Smooth muscle cell (in vitro differentiated cells): ENCODE measurements at regions not wholly inside any gene's neighbourhood (a gene's known extent, or its start where the extent isn't known, plus 50 kb on each side); places are given as distances from the start of the nearest gene placed in this dataset.

Experiments
- DNase-seq: peaks from one replicate; lab custom pipeline; 2025; ENCODE audit not compliant: unreplicated experiment; lab: John Stamatoyannopoulos, UW
- H2AFZ ChIP-seq: fragments of 200-600 bp; sonication (generic); 2 replicates; pipeline ENCODE4 v1.6.0; 2016; ENCODE audit warnings: antibody characterized with exemption, low read depth, mild to moderate bottlenecking
- H3F3A ChIP-seq: fragments of 200-600 bp; sonication (generic); 2 replicates; pipeline ENCODE4 v1.6.0; 2017; ENCODE audit warnings: antibody characterized with exemption, low read depth
- H3K27ac ChIP-seq: fragments of 200-600 bp; sonication (generic); 2 replicates; pipeline ENCODE4 v1.5.1; 2016; ENCODE audit warnings: low read depth, mild to moderate bottlenecking
- H3K27me3 ChIP-seq: fragments of 200-600 bp; sonication (generic); 2 replicates; pipeline ENCODE4 v1.6.1; 2016; ENCODE audit warnings: low read depth, mild to moderate bottlenecking
- H3K36me3 ChIP-seq: fragments of 200-600 bp; sonication (generic); 2 replicates; pipeline ENCODE4 v1.5.1; 2016; ENCODE audit warnings: low read depth
- H3K4me1 ChIP-seq: fragments of 200-600 bp; sonication (generic); 2 replicates; pipeline ENCODE4 v1.5.1; 2016; ENCODE audit warnings: low read depth
- H3K4me2 ChIP-seq: fragments of 200-600 bp; sonication (generic); 2 replicates; pipeline ENCODE4 v1.6.0; 2016; ENCODE audit warnings: mild to moderate bottlenecking
- H3K4me3 ChIP-seq: fragments of 200-600 bp; sonication (generic); 2 replicates; pipeline ENCODE4 v1.5.1; 2016; ENCODE audit warnings: mild to moderate bottlenecking
- H3K79me2 ChIP-seq: fragments of 200-600 bp; sonication (generic); 2 replicates; pipeline ENCODE4 v1.6.0; 2016; ENCODE audit warnings: low read depth, mild to moderate bottlenecking
- H3K9ac ChIP-seq: fragments of 200-600 bp; sonication (generic); 2 replicates; pipeline ENCODE4 v1.6.0; 2016; ENCODE audit warnings: low read depth
- H3K9me3 ChIP-seq: fragments of 200-600 bp; sonication (generic); replicated peaks from 2 replicates; pipeline ENCODE4 v1.5.1; 2016; ENCODE audit warnings: low read depth
- H4K20me1 ChIP-seq: fragments of 200-600 bp; sonication (generic); 2 replicates; pipeline ENCODE4 v1.6.0; 2016; ENCODE audit warnings: low read depth
- CTCF ChIP-seq: fragments of 200-600 bp; sonication (generic); IDR thresholded peaks from 2 replicates; pipeline ENCODE4 v1.5.1; 2017; ENCODE audit warnings: borderline replicate concordance, mild to moderate bottlenecking, antibody characterized with exemption; ENCODE audit not compliant: insufficient read depth, poor library complexity, severe bottlenecking
- WGBS: methylation state at CpG from one replicate; pipeline ENCODE4 v1.1.7; 2016; ENCODE audit warnings: low lambda C conversion rate; 5-methylcytosine and 5-hydroxymethylcytosine counted together

- Histone ChIP-seq H3K4me3 (no peak overlapping the region), H3K9me3 (no peaks in the 10 kb centered on the region), H4K20me1 (no peaks in the 10 kb centered on the region), H3K9ac (no peak overlapping the region), H3F3A (peaks cover 5% of the 10 kb centered on the region), H3K27ac (no peak overlapping the region), H2AFZ (no peak overlapping the region), H3K27me3 (no peaks in the 10 kb centered on the region), H3K36me3 (no peaks in the 10 kb centered on the region), H3K4me1 (peaks cover 9% of the 10 kb centered on the region), H3K79me2 (no peaks in the 10 kb centered on the region), H3K4me2 (no peak overlapping the region)
- DNase-seq = no peak
- 83% methylated on average over 6 of the region's 6 CpGs for WGBS
- TF ChIP-seq CTCF = no peak
These were observed 189.0 kb upstream of the CDKN3 start for GRCh38 chr14:54207476-54208462.

GRCh38 chr14:54208751-54209150 is 188.1 kb upstream of the CDKN3 start:
- WGBS = 87% methylated on average over 2 of the region's 2 CpGs
- no peak for TF ChIP-seq CTCF

GRCh38 chr14:54209511-54210250 is 187.1 kb upstream of the CDKN3 start:
- Histone ChIP-seq H2AFZ (no peak overlapping the region), H3K36me3 (no peaks in the 10 kb centered on the region), H3K9me3 (no peaks in the 10 kb centered on the region), H3K27me3 (no peaks in the 10 kb centered on the region), H3K4me3 (no peak overlapping the region), H3K4me2 (no peak overlapping the region), H3F3A (peaks cover 5% of the 10 kb centered on the region), H3K4me1 (peaks cover 9% of the 10 kb centered on the region), H4K20me1 (no peaks in the 10 kb centered on the region), H3K79me2 (no peaks in the 10 kb centered on the region), H3K27ac (no peak overlapping the region), H3K9ac (no peak overlapping the region)
- whole genome bisulfite sequencing = 73% methylated on average over 4 of the region's 4 CpGs
- no peak for TF ChIP-seq CTCF
- no peak for DNase-seq

More at GRCh38 chr14:54208751-54209150, 188.1 kb upstream of the CDKN3 start:
- Histone ChIP-seq H3K27me3 (no peaks in the 10 kb centered on the region), H2AFZ (no peak overlapping the region), H3F3A (peaks cover 5% of the 10 kb centered on the region), H3K9me3 (no peaks in the 10 kb centered on the region), H3K4me2 (no peak overlapping the region), H3K27ac (no peak overlapping the region), H3K4me1 (peaks cover 9% of the 10 kb centered on the region), H3K9ac (no peak overlapping the region), H3K79me2 (no peaks in the 10 kb centered on the region), H4K20me1 (no peaks in the 10 kb centered on the region), H3K4me3 (no peak overlapping the region), H3K36me3 (no peaks in the 10 kb centered on the region)
- no peak for DNase-seq
